CD4-positive, alpha-beta T cell treated with Interleukin-15 for 4 hours (primary cell): ENCODE measurements at regions not wholly inside any gene's neighbourhood (a gene's known extent, or its start where the extent isn't known, plus 50 kb on each side); places are given as distances from the start of the nearest gene placed in this dataset.

Experiments used
- DNase-seq: peaks from one replicate; pipeline ENCODE4 v3.0.0-alpha.2; 2020; ENCODE audit warnings: low spot score

DNA sequence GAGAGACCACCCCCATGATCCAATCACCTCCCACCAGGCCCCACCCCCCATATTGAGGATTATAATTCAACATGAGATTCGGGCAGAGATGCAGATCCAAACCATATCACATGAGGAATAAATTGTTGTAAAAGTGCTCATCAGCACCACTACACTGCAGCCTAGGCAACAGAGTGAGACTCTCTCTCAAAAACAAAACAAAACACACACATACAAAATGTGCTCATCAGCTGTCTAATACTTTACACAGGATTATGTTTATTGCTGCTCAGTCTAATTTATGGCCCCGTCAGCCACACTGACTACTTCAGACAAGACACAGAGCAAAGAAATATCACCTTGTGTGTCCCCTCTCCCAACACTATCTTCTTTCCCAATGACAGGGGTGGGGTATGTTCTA, 72.9 kb upstream of the PPM1J start:
- no peak for DNase-seq

- DNase-seq, result no peak
Observed at GRCh38 chr1:112783059-112783458, 67.9 kb upstream of the PPM1J start.

GRCh38 chr1:112779665-112780526, 64.8 kb upstream of the PPM1J start:
- DNase-seq, result no peak

DNA sequence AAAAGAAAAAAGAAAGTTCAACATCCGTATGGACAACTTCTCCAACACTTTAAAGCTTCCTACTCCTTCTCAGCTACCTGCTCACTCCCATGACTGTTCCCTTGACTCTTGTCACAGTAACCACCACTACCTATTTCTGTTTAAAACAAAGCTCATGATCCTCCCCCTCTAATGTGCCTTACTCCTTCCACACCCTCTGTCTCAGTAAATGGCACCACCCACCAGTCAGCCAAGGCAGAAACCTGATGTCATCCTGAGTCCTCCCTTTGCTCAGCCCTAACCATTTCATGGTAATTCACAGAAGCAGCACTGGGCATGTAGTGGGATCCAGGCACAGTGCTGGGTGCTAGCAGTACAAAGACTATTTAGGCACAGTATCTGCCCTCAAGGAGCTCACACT, 63.0 kb upstream of the PPM1J start:
- no peak for DNase-seq

- DNase-seq, result no peak
Observed at GRCh38 chr1:112776688-112777087, 61.6 kb upstream of the PPM1J start.

- DNase-seq, result no peak
Observed at GRCh38 chr1:112772781-112773180, 57.6 kb upstream of the PPM1J start.

GRCh38 chr1:112770724-112771123, 55.6 kb upstream of the PPM1J start:
- no peak for DNase-seq

GRCh38 chr1:112769611-112770010, 54.5 kb upstream of the PPM1J start:
- DNase-seq, result no peak

GRCh38 chr1:112767646-112768045, 52.5 kb upstream of the PPM1J start:
- DNase-seq, result no peak
